GM23338 (cell line): ENCODE measurements at regions not wholly inside any gene's neighbourhood (a gene's known extent, or its start where the extent isn't known, plus 50 kb on each side); places are given as distances from the start of the nearest gene placed in this dataset.

Experiments used
- CTCF ChIP-seq, 2 experiments: fragments of 200-600 bp in 1 of 2; sonication (generic) in 1 of 2; conservative IDR thresholded peaks; 2 replicates each; pipeline versions ENCODE4 v1.5.1 to v1.6.1; 2016 to 2017; ENCODE audit warnings: antibody characterized with exemption in 2 of 2, low read depth in 2 of 2, mild to moderate bottlenecking in 2 of 2, moderate library complexity in 1 of 2
- JUNB ChIP-seq: IDR thresholded peaks from one replicate; pipeline ENCODE4 v1.6.1; 2016; ENCODE audit warnings: antibody characterized with exemption; ENCODE audit not compliant: unreplicated experiment
- STAT1 ChIP-seq: IDR thresholded peaks from one replicate; pipeline ENCODE4 v1.6.1; 2016; ENCODE audit warnings: antibody characterized with exemption; ENCODE audit not compliant: unreplicated experiment
- ZNF331 ChIP-seq: fragments of 250-450 bp; sonication (Bioruptor Pico); IDR thresholded peaks from 2 replicates; pipeline ENCODE4 v1.5.0; 2020; ENCODE audit warnings: low read depth, mild to moderate bottlenecking, moderate library complexity

- no peak for TF ChIP-seq ZNF331 (CRISPR knock-in tag)
- no peak for TF ChIP-seq CTCF (conservative IDR thresholded peaks at IDR 0.05; ENCODE audit: low read depth in 2 of 2)
- no peak for TF ChIP-seq STAT1
- no peak for TF ChIP-seq JUNB
Measured at GRCh38 chr18:23401400-23402347, 51.4 kb upstream of the RIOK3 start (continued).
